PC-9 (cell line): ENCODE measurements at regions not wholly inside any gene's neighbourhood (a gene's known extent, or its start where the extent isn't known, plus 50 kb on each side); places are given as distances from the start of the nearest gene placed in this dataset.

ENCODE experiments used
- CTCF ChIP-seq: fragments of 200-600 bp; sonication (generic); conservative IDR thresholded peaks from 2 replicates; pipeline ENCODE4 v1.6.1; 2017; ENCODE audit warnings: mixed run types, antibody characterized with exemption, mild to moderate bottlenecking, moderate library complexity
- EZH2 ChIP-seq: fragments of 200-600 bp; sonication (generic); IDR thresholded peaks from 2 replicates; pipeline ENCODE4 v1.8.0; 2017; ENCODE audit warnings: antibody characterized with exemption, low read depth

DNA sequence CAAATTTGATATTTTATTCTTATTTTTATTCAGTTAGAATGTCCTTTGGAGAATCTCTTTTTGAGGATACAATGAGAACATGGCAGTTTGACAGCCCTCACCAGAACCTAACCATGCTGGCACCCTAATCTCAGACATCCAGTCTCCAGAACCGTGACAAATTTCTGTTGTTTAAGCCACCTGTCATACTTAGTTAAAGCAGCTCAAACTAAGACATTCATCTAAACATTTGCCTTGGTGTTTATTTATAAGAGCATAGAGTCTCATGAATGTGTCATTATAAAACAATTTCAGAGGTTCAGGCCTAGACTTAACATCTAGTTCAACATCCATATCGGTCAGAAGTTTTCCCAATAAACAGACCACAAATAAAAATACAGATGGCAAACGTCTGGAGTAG lies 125.1 kb upstream of the FUNDC1 start:
- TF ChIP-seq CTCF (no peak), EZH2 (no peak)
